ENCODE measurements at regions not wholly inside any gene's neighbourhood (a gene's known extent, or its start where the extent isn't known, plus 50 kb on each side); places are given as distances from the start of the nearest gene placed in this dataset.

GRCh38 chr6:43966853-43967718 is 160.2 kb downstream of the MRPL14 start:
- Mint-ChIP-seq H3K4me3 (ENCODE audit: unreplicated experiment) (no peak overlapping the region), H3K4me1 (ENCODE audit: low read depth) (peaks cover 12% of the 10 kb centered on the region), H3K36me3 (ENCODE audit: low read depth) (no peaks in the 10 kb centered on the region), H3K27me3 (ENCODE audit: low read depth) (peaks cover 4% of the 10 kb centered on the region), H3K9me3 (ENCODE audit: low read depth) (no peaks in the 10 kb centered on the region), H3K27ac (ENCODE audit: unreplicated experiment) (no peak overlapping the region)
- TF ChIP-seq, protein P1, sequence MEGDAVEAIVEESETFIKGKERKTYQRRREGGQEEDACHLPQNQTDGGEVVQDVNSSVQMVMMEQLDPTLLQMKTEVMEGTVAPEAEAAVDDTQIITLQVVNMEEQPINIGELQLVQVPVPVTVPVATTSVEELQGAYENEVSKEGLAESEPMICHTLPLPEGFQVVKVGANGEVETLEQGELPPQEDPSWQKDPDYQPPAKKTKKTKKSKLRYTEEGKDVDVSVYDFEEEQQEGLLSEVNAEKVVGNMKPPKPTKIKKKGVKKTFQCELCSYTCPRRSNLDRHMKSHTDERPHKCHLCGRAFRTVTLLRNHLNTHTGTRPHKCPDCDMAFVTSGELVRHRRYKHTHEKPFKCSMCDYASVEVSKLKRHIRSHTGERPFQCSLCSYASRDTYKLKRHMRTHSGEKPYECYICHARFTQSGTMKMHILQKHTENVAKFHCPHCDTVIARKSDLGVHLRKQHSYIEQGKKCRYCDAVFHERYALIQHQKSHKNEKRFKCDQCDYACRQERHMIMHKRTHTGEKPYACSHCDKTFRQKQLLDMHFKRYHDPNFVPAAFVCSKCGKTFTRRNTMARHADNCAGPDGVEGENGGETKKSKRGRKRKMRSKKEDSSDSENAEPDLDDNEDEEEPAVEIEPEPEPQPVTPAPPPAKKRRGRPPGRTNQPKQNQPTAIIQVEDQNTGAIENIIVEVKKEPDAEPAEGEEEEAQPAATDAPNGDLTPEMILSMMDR (IDR thresholded peaks at IDR 0.05) = no peak
- DNase-seq (ENCODE audit: low spot score) = no peak

GRCh38 chr6:43966374-43966658 is 160.9 kb downstream of the MRPL14 start:
- Mint-ChIP-seq H3K4me3 (ENCODE audit: unreplicated experiment) (no peak overlapping the region), H3K27me3 (ENCODE audit: low read depth) (peaks cover 4% of the 10 kb centered on the region), H3K9me3 (ENCODE audit: low read depth) (no peaks in the 10 kb centered on the region), H3K36me3 (ENCODE audit: low read depth) (no peaks in the 10 kb centered on the region), H3K27ac (ENCODE audit: unreplicated experiment) (no peak overlapping the region), H3K4me1 (ENCODE audit: low read depth) (peaks cover 5% of the 10 kb centered on the region)
- TF ChIP-seq, protein P1 (IDR thresholded peaks at IDR 0.05) = no peak
- DNase-seq (ENCODE audit: low spot score) = no peak

GRCh38 chr6:43965628-43966373 is 161.5 kb downstream of the MRPL14 start:
- H3K27ac Mint-ChIP-seq (ENCODE audit: unreplicated experiment) = no peak overlapping the region
- H3K36me3 Mint-ChIP-seq (ENCODE audit: low read depth) = no peaks in the 10 kb centered on the region
- H3K27me3 Mint-ChIP-seq (ENCODE audit: low read depth) = peaks cover 4% of the 10 kb centered on the region
- no peak overlapping the region for H3K4me3 Mint-ChIP-seq (ENCODE audit: unreplicated experiment)
- no peaks in the 10 kb centered on the region for H3K9me3 Mint-ChIP-seq (ENCODE audit: low read depth)
- TF ChIP-seq, protein P1 (IDR thresholded peaks at IDR 0.05) = no peak
- DNase-seq (ENCODE audit: low spot score) = no peak
- peaks cover 1% of the 10 kb centered on the region for H3K4me1 Mint-ChIP-seq (ENCODE audit: low read depth)

DNA sequence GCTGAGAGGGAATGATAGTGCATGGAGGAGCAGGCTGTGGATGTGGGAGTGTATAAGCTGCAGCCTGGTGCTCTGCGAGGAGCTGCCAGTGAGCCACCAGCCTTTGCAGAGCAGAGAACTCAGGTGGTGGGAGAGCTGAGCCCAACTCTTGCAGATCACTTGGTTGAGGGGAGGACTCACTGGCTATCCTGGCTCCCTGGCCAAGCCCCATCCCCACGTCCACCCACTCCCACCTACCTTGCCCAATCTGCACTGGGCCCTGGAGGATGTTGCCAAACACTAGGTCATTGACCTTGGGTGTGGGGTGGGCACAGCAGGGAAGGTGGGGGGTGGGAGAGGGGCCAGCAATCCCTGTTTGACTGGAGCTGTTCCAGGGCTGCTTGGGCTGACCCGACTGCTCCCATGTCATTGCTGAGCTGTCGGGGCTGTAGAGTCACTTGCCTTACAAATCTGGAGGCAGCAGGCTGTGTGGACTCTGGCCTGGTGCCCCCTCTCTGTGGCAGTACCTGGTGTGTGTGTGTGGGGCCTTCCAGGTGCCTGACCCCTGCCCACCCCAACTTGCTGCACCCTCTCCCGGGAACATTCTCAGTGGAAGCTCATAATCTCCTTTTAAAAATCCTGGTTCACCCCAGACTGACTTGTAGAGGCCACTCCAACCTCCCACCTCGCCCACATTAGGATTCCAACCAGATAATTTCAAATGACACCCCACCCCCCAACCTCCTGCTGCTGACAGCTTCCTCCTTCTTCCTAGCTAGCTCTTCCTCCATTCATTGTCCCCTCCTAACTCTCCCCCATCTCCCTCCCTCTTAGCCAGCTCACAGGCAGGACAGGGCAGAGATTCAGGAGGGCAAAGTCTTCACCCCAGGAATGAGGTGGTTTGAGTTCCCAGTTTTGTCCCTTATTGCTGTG is 162.3 kb downstream of the MRPL14 start:
- DNase-seq (ENCODE audit: low spot score) = peak; percentile 36
- H3K36me3 Mint-ChIP-seq (ENCODE audit: low read depth) = no peaks in the 10 kb centered on the region
- H3K27me3 Mint-ChIP-seq (ENCODE audit: low read depth) = peaks cover 4% of the 10 kb centered on the region
- no peaks in the 10 kb centered on the region for H3K9me3 Mint-ChIP-seq (ENCODE audit: low read depth)
- H3K27ac Mint-ChIP-seq (ENCODE audit: unreplicated experiment) = no peak overlapping the region
- no peaks in the 10 kb centered on the region for H3K4me1 Mint-ChIP-seq (ENCODE audit: low read depth)
- TF ChIP-seq, protein P1 (IDR thresholded peaks at IDR 0.05) = no peak
- no peak overlapping the region for H3K4me3 Mint-ChIP-seq (ENCODE audit: unreplicated experiment)

Data from chondrocyte (in vitro differentiated cells).